ENCODE measurements at regions not wholly inside any gene's neighbourhood (a gene's known extent, or its start where the extent isn't known, plus 50 kb on each side); places are given as distances from the start of the nearest gene placed in this dataset.

DNA sequence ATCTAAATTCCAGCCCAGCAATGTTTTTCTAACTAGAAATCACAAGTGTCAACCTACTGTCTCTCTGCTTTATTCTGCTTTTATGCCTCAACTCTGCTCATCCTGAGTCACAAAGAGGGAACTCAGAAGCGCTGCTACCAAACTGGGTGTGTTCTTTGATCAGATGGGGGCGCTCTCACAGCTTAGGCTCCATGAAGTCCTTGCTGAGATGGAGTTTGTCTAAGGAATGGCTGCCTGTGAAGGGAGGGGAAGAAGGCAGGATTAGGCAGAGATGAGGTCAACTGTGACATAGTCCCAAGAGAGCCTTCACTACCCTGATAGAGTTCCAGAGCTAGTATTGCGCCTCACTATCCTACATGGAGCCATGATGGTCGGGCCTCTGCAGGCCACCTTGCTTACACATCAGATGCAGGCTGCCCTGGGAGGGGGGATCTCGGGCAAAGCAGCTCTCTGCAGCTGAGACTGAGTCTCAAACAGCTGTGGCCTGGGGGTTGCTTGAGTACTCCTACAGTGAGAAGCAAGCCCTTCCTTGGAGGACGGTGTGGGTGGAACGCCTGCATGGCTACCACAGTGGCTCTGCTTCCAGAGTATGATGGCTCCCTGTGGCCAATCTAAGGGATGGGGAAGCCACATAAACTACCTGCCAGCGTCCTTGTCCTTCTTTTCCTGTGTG, 219.9 kb downstream of the CCNG2 start:
- POLR2A ChIA-PET: no interaction called here
- 82% methylated on average over 8 of the region's 8 CpGs for WGBS (ENCODE audit: insufficient coverage)
- CTCF ChIA-PET: interaction anchor here (1.2 to 1.3 kb wide), 2 partner anchors 10 to 11 kb away, joined by 3 to 4 read pairs; no protein-coding TSS in a partner anchor

DNA sequence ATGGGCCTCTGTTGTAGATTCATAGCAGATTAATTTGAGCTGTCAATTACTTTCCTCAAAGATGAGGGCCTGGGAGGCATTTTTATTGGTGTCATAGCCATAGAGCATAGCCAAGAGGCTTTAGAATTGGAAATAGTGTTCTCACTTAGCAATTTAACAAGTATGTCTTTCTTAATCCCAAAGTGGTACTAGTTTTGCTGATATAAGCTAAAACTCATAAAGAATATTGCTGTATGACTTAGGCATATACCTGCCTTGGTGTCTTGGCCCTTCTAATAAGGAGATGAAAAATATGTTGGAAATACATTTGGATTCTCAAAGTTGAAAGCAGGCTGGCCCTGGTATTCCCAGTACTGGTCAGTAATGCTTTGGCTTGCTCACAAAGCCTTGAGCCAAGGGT, 221.5 kb upstream of the CXCL13 start:
- Histone ChIP-seq H3K4me3 (ENCODE audit: control insufficient read depth in 1 of 7, extremely low read depth in 1 of 7, insufficient read depth in 4 of 7, low read depth in 2 of 7, low read length in 6 of 7) (no peak overlapping the region), H3K27ac (ENCODE audit: insufficient read depth in 1 of 2, low read depth in 1 of 2, low read length in 2 of 2, poor library complexity in 1 of 2, severe bottlenecking in 2 of 2) (no peak overlapping the region), H3K36me3 (ENCODE audit: control insufficient read depth in 4 of 4, insufficient read depth in 4 of 4, low read length in 3 of 4) (no peaks in the 10 kb centered on the region), H3K27me3 (replicated peaks in 2 of 5; ENCODE audit: control insufficient read depth in 4 of 5, insufficient read depth in 5 of 5, low read length in 4 of 5) (peaks cover 0 to 2% (median 0%) of the 10 kb centered on the region in 5 experiments), H3K4me1 (ENCODE audit: control extremely low read depth in 1 of 4, control insufficient read depth in 4 of 4, insufficient read depth in 4 of 4, low read length in 3 of 4) (no peaks in the 10 kb centered on the region), H3K9me3 (ENCODE audit: control extremely low read depth in 1 of 5, control insufficient read depth in 4 of 5, insufficient read depth in 2 of 5, low read depth in 1 of 5, low read length in 4 of 5) (no peaks in the 10 kb centered on the region)
- CTCF ChIA-PET: interaction anchor here (1.0 to 5.0 kb wide), 12 partner anchors 11 to 472 kb away, joined by 3 to 31 read pairs (median 4); no protein-coding TSS in a partner anchor
- POLR2A ChIA-PET: no interaction called here
- DNase-seq: no peak

More for the DNA sequence above, 219.9 kb downstream of the CCNG2 start:
- H3K36me3 ChIP-seq (ENCODE audit: control insufficient read depth in 4 of 4, insufficient read depth in 4 of 4, low read length in 3 of 4): no peaks in the 10 kb centered on the region
- no peak for DNase-seq
- no peaks in the 10 kb centered on the region for H3K9me3 ChIP-seq (ENCODE audit: control extremely low read depth in 1 of 5, control insufficient read depth in 4 of 5, insufficient read depth in 2 of 5, low read depth in 1 of 5, low read length in 4 of 5)
- H3K27ac ChIP-seq (ENCODE audit: insufficient read depth in 1 of 2, low read depth in 1 of 2, low read length in 2 of 2, poor library complexity in 1 of 2, severe bottlenecking in 2 of 2): no peak overlapping the region
- H3K4me3 ChIP-seq (ENCODE audit: control insufficient read depth in 1 of 7, extremely low read depth in 1 of 7, insufficient read depth in 4 of 7, low read depth in 2 of 7, low read length in 6 of 7): no peak overlapping the region
- H3K27me3 ChIP-seq (replicated peaks in 2 of 5; ENCODE audit: control insufficient read depth in 4 of 5, insufficient read depth in 5 of 5, low read length in 4 of 5): peaks cover 0 to 2% (median 0%) of the 10 kb centered on the region in 5 experiments
- H3K4me1 ChIP-seq (ENCODE audit: control extremely low read depth in 1 of 4, control insufficient read depth in 4 of 4, insufficient read depth in 4 of 4, low read length in 3 of 4): no peaks in the 10 kb centered on the region

DNA sequence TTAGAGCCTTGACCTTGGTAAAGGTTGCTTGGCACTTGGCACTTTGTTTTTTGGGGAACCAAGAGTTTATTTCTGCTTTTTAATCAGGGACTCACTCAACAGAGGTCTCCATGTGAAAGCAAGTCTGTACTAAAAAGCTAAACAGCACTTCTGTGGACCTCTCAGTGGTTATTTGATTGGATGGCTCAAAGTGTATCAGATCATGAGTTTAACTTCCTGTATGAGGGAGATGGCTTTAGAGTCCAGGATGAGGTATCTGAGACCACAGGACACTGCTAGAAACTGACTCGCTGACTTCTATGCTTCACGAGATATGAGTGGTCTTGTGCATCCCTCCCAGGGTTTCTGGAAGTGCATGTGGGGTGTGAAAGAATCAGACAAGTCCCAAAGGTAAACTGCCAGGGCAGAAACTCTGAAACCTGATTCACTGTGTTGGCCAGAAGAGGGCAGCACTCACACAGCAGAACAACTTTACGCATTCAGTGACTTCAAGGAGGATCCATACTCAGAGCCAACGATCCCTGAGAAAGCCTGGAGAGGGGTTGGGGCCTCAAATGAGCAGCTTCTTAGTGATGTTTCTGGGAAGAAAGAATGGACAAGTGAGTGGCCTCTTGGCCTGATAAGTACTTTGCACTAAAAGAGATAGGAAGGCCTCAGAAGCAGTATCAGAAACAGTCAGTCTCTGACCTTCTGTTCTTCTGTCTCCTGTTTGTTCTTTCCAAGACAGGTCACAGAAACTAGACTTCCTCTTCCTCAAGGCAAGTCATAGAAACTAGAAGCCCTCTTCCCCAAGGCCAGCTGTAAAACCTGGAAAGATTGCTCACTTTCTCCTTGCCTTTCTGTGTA, 220.3 kb upstream of the CXCL13 start:
- H3K4me1 ChIP-seq (ENCODE audit: control extremely low read depth in 1 of 4, control insufficient read depth in 4 of 4, insufficient read depth in 4 of 4, low read length in 3 of 4): no peaks in the 10 kb centered on the region
- CTCF ChIA-PET: interaction anchor here (0.6 to 3.9 kb wide), 20 partner anchors 10 to 910 kb away, joined by 3 to 31 read pairs (median 3); no protein-coding TSS in a partner anchor
- peak; percentile 63 to 78 (median 71) for DNase-seq
- H3K27me3 ChIP-seq (replicated peaks in 2 of 5; ENCODE audit: control insufficient read depth in 4 of 5, insufficient read depth in 5 of 5, low read length in 4 of 5): peaks cover 0 to 2% (median 0%) of the 10 kb centered on the region in 5 experiments
- H3K4me3 ChIP-seq (ENCODE audit: control insufficient read depth in 1 of 7, extremely low read depth in 1 of 7, insufficient read depth in 4 of 7, low read depth in 2 of 7, low read length in 6 of 7): no peak overlapping the region
- POLR2A ChIA-PET: interaction anchor here (0.5 kb wide), 1 partner anchor 265 kb away, joined by 4 read pairs; no protein-coding TSS in a partner anchor
- no peaks in the 10 kb centered on the region for H3K36me3 ChIP-seq (ENCODE audit: control insufficient read depth in 4 of 4, insufficient read depth in 4 of 4, low read length in 3 of 4)
- no peaks in the 10 kb centered on the region for H3K9me3 ChIP-seq (ENCODE audit: control extremely low read depth in 1 of 5, control insufficient read depth in 4 of 5, insufficient read depth in 2 of 5, low read depth in 1 of 5, low read length in 4 of 5)
- WGBS (ENCODE audit: insufficient coverage): 21% methylated on average over 4 of the region's 4 CpGs
- no peak overlapping the region for H3K27ac ChIP-seq (ENCODE audit: insufficient read depth in 1 of 2, low read depth in 1 of 2, low read length in 2 of 2, poor library complexity in 1 of 2, severe bottlenecking in 2 of 2)

DNA sequence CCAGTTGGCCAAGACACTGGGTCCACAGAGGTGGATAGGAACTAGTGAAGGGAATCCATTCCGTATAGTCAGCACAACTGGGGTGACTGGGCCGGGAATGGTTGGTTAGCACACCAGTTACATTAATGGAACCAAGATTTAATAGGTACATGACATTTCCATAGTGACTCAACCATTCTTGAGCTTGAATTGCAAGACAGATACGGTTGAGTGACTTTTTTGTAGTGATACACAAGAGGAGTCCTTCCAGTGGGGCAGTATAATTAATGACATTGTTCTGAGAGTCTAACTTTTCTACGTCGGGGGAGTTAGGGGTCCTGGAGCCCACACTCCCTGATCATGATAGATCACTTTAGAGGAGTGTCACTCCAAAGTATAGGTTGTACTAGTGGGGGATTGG, 211.6 kb upstream of the CXCL13 start:
- Histone ChIP-seq H3K4me3 (ENCODE audit: control insufficient read depth in 1 of 7, extremely low read depth in 1 of 7, insufficient read depth in 4 of 7, low read depth in 2 of 7, low read length in 6 of 7) (no peak overlapping the region), H3K27me3 (replicated peaks in 2 of 5; ENCODE audit: control insufficient read depth in 4 of 5, insufficient read depth in 5 of 5, low read length in 4 of 5) (no peaks in the 10 kb centered on the region), H3K27ac (ENCODE audit: insufficient read depth in 1 of 2, low read depth in 1 of 2, low read length in 2 of 2, poor library complexity in 1 of 2, severe bottlenecking in 2 of 2) (no peak overlapping the region), H3K9me3 (ENCODE audit: control extremely low read depth in 1 of 5, control insufficient read depth in 4 of 5, insufficient read depth in 2 of 5, low read depth in 1 of 5, low read length in 4 of 5) (peaks cover 0 to 7% (median 0%) of the 10 kb centered on the region in 5 experiments), H3K36me3 (ENCODE audit: control insufficient read depth in 4 of 4, insufficient read depth in 4 of 4, low read length in 3 of 4) (no peaks in the 10 kb centered on the region), H3K4me1 (ENCODE audit: control extremely low read depth in 1 of 4, control insufficient read depth in 4 of 4, insufficient read depth in 4 of 4, low read length in 3 of 4) (no peaks in the 10 kb centered on the region)
- ChIA-PET POLR2A (no interaction called here), CTCF (interaction anchor here (2.1 kb wide), 1 partner anchor 9 kb away, joined by 7 read pairs; no protein-coding TSS in a partner anchor)
- WGBS (ENCODE audit: insufficient coverage): 83% methylated on average over 1 of the region's 5 CpGs
- DNase-seq: no peak

GRCh38 chr4:77395481-77395880, 210.1 kb upstream of the CXCL13 start:
- Histone ChIP-seq H3K9me3 (ENCODE audit: control extremely low read depth in 1 of 5, control insufficient read depth in 4 of 5, insufficient read depth in 2 of 5, low read depth in 1 of 5, low read length in 4 of 5) (peaks cover 0 to 10% (median 2%) of the 10 kb centered on the region in 5 experiments), H3K36me3 (ENCODE audit: control insufficient read depth in 4 of 4, insufficient read depth in 4 of 4, low read length in 3 of 4) (no peaks in the 10 kb centered on the region), H3K4me3 (ENCODE audit: control insufficient read depth in 1 of 7, extremely low read depth in 1 of 7, insufficient read depth in 4 of 7, low read depth in 2 of 7, low read length in 6 of 7) (no peak overlapping the region), H3K27ac (ENCODE audit: insufficient read depth in 1 of 2, low read depth in 1 of 2, low read length in 2 of 2, poor library complexity in 1 of 2, severe bottlenecking in 2 of 2) (no peak overlapping the region), H3K4me1 (ENCODE audit: control extremely low read depth in 1 of 4, control insufficient read depth in 4 of 4, insufficient read depth in 4 of 4, low read length in 3 of 4) (no peaks in the 10 kb centered on the region), H3K27me3 (replicated peaks in 2 of 5; ENCODE audit: control insufficient read depth in 4 of 5, insufficient read depth in 5 of 5, low read length in 4 of 5) (no peaks in the 10 kb centered on the region)
- WGBS (ENCODE audit: insufficient coverage): no CpG with 5 or more reads among the region's 1 CpG
- no peak for DNase-seq
- CTCF ChIA-PET: interaction anchor here (1.0 to 2.1 kb wide), 5 partner anchors 9 to 37 kb away, joined by 3 to 7 read pairs (median 4); no protein-coding TSS in a partner anchor
- POLR2A ChIA-PET: no interaction called here

DNA sequence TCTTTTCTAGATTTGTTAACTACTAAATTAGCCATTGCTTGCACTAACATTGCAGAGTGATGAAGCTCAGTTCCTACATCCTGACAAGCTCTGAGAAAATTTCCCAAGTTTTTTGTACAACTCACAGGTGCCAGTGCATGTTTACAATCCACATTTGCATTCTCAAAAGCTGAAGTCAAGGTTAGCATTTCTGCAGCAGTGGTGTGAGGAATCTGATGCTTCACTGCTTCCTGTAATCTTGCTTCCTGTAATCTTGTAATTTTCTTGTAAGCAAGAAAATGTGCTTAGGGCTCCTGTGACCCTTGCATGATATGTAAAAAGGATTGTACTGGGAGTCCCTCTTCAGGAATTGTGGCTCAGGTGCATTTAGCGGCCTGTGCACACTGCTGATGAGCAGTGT, 207.4 kb upstream of the CXCL13 start:
- ChIA-PET CTCF (no interaction called here), POLR2A (no interaction called here)
- Histone ChIP-seq H3K4me3 (ENCODE audit: control insufficient read depth in 1 of 7, extremely low read depth in 1 of 7, insufficient read depth in 4 of 7, low read depth in 2 of 7, low read length in 6 of 7) (no peak overlapping the region), H3K4me1 (ENCODE audit: control extremely low read depth in 1 of 4, control insufficient read depth in 4 of 4, insufficient read depth in 4 of 4, low read length in 3 of 4) (no peaks in the 10 kb centered on the region), H3K36me3 (ENCODE audit: control insufficient read depth in 4 of 4, insufficient read depth in 4 of 4, low read length in 3 of 4) (no peaks in the 10 kb centered on the region), H3K9me3 (ENCODE audit: control extremely low read depth in 1 of 5, control insufficient read depth in 4 of 5, insufficient read depth in 2 of 5, low read depth in 1 of 5, low read length in 4 of 5) (peaks cover 0 to 3% (median 2%) of the 10 kb centered on the region in 5 experiments), H3K27me3 (replicated peaks in 2 of 5; ENCODE audit: control insufficient read depth in 4 of 5, insufficient read depth in 5 of 5, low read length in 4 of 5) (peaks cover 0 to 8% (median 0%) of the 10 kb centered on the region in 5 experiments), H3K27ac (ENCODE audit: insufficient read depth in 1 of 2, low read depth in 1 of 2, low read length in 2 of 2, poor library complexity in 1 of 2, severe bottlenecking in 2 of 2) (no peak overlapping the region)
- WGBS (ENCODE audit: insufficient coverage): 83% methylated on average over 1 of the region's 1 CpG
- no peak for DNase-seq

- CTCF ChIA-PET: interaction anchor here (1.1 kb wide), 1 partner anchor 9 kb away, joined by 3 read pairs; no protein-coding TSS in a partner anchor
- Histone ChIP-seq H3K9me3 (ENCODE audit: control extremely low read depth in 1 of 5, control insufficient read depth in 4 of 5, insufficient read depth in 2 of 5, low read depth in 1 of 5, low read length in 4 of 5) (peaks cover 0 to 3% (median 2%) of the 10 kb centered on the region in 5 experiments), H3K4me1 (ENCODE audit: control extremely low read depth in 1 of 4, control insufficient read depth in 4 of 4, insufficient read depth in 4 of 4, low read length in 3 of 4) (no peaks in the 10 kb centered on the region), H3K27me3 (replicated peaks in 2 of 5; ENCODE audit: control insufficient read depth in 4 of 5, insufficient read depth in 5 of 5, low read length in 4 of 5) (peaks cover 0 to 8% (median 0%) of the 10 kb centered on the region in 5 experiments), H3K4me3 (ENCODE audit: control insufficient read depth in 1 of 7, extremely low read depth in 1 of 7, insufficient read depth in 4 of 7, low read depth in 2 of 7, low read length in 6 of 7) (no peak overlapping the region), H3K36me3 (ENCODE audit: control insufficient read depth in 4 of 4, insufficient read depth in 4 of 4, low read length in 3 of 4) (no peaks in the 10 kb centered on the region), H3K27ac (ENCODE audit: insufficient read depth in 1 of 2, low read depth in 1 of 2, low read length in 2 of 2, poor library complexity in 1 of 2, severe bottlenecking in 2 of 2) (no peak overlapping the region)
- DNase-seq: no peak
- POLR2A ChIA-PET: no interaction called here
These were observed 205.8 kb upstream of the CXCL13 start for GRCh38 chr4:77399831-77400230.
